PC-3 (cell line): ENCODE measurements at regions not wholly inside any gene's neighbourhood (a gene's known extent, or its start where the extent isn't known, plus 50 kb on each side); places are given as distances from the start of the nearest gene placed in this dataset.

ENCODE experiments used
- CTCF ChIP-seq: fragments of 300-600 bp; sonication (generic); conservative IDR thresholded peaks from 2 replicates; pipeline ENCODE4 v1.5.1; 2017; ENCODE audit warnings: antibody characterized with exemption, low read depth, mild to moderate bottlenecking, low read length
- EZH2 ChIP-seq: fragments of 300-600 bp; sonication (generic); IDR thresholded peaks from one replicate; pipeline ENCODE4 v1.6.1; 2017; ENCODE audit warnings: antibody characterized with exemption, mild to moderate bottlenecking, low read length; ENCODE audit not compliant: unreplicated experiment
- EZH2phosphoT487 ChIP-seq: fragments of 300-600 bp; sonication (generic); IDR thresholded peaks from 2 replicates; pipeline ENCODE4 v1.6.1; 2018; ENCODE audit warnings: mild to moderate bottlenecking, antibody characterized with exemption, low read length, borderline replicate concordance

GRCh38 chr9:90466441-90466840 is 176.2 kb downstream of the DIRAS2 start:
- TF ChIP-seq CTCF, result no peak
- no peak for TF ChIP-seq EZH2
- TF ChIP-seq EZH2phosphoT487, result no peak
